Hematopoietic multipotent progenitor cell treated with erythropoietin and hydrocortisone succinate and interleukin-3 and kit ligand, for 17 days (in vitro differentiated cells): ENCODE measurements at regions not wholly inside any gene's neighbourhood (a gene's known extent, or its start where the extent isn't known, plus 50 kb on each side); places are given as distances from the start of the nearest gene placed in this dataset.

ENCODE experiments used
- DNase-seq: peaks from one replicate; pipeline ENCODE4 v3.0.0-alpha.2; 2015; ENCODE audit warnings: low spot score

GRCh38 chr18:41353777-41354528, 601.1 kb upstream of the PIK3C3 start:
- DNase-seq: no peak

DNA sequence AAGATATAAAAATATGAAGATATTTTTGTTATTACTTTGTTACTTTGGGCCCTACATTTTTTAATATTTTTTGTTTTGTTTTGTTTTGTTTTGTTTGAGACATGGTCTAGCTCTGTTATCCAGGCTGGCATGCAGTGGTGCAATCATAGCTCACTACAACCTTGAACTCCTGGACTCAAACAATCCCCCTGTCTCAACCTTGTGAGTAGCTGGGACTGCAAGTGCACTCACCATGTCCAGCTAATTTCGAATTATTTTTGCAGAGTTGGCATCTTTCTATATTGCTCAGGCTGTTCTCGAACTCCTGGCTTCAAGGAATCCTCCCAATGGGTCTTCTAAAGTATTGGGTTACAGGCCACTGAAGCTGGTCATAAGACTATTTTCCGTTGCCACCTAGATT, 603.6 kb upstream of the PIK3C3 start:
- no peak for DNase-seq

DNA sequence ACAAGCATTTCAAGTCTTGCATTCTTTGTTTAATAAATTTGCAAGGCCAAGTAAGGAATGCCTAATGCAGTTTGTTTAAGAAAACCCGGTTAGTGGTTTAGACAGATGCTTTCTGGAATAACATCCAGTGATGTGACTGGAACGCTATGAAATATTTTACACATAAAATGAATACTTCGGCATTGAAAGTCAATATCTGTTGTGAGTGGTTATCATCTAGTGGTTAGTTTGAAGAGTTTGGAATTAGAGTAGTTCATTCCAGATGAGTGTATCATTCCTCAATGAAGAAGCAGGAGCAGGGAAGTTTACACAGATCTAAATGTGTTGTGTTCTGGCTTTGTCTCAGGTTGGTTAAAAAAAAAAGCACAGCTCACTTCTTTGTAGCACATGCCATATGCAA, 608.0 kb upstream of the PIK3C3 start:
- no peak for DNase-seq

- no peak for DNase-seq
These were observed 611.2 kb upstream of the PIK3C3 start for GRCh38 chr18:41343808-41344207.

- no peak for DNase-seq
These were observed 616.7 kb upstream of the PIK3C3 start for GRCh38 chr18:41338341-41338740.

DNA sequence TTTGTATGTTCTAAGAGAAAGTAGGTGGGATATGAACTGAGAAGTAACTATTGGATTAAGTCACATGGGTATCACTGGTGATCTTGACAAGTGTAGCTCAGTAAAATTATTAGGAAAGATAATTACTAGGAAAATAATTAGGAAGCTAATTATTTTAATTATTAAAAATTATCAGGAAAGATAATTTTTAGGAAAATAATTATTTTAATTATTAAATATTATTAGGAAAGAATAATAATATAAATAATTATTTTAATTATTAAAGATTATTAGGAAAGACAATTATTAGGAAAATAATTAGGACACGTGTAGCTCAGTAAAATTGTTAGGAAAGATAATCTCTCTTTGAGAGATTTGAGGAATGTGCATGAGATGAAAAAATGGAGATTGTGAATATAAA, 623.4 kb upstream of the PIK3C3 start:
- no peak for DNase-seq

- no peak for DNase-seq
These were observed 628.7 kb upstream of the PIK3C3 start for GRCh38 chr18:41326311-41326710.

DNA sequence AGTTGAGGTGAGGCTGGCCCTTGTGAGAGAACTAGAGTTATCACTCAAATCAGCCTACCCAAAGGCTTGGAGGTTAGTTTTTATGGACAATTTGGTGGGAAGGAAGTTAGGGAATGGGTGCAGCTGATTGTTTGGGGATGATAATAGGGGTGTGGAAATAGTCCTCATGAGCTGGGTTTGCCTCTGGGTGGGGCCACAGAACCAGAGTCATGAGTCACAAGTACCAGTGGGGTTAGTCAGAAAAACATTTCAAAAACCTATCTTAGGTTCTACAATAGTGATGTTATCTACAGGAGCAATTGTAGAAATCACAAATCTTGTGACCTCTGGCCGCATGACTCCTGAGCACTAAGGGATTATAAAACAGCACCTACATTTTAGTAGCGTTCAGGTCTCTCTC, 630.1 kb upstream of the PIK3C3 start:
- no peak for DNase-seq

GRCh38 chr18:41324020-41324791, 630.8 kb upstream of the PIK3C3 start:
- no peak for DNase-seq

DNA sequence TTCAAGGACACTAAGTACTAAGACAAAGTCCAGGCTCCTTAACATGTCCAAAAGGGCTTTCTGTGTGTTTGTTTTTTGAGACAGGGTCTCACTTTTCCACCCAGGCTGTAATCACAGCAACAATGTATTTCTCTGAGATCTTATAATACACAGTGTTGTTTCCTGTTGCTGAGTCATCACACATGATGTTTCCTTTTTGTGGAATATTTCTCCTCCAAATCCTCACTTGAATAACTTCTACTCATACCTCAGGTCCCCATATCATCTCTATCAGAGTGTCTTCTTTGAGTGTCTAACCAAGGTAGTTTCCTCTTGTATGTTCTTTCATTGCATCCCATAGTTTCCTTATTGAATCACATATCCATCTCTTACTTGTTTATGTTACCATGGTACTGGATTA, 632.0 kb upstream of the PIK3C3 start:
- DNase-seq: no peak

GRCh38 chr18:41320100-41320499, 634.9 kb upstream of the PIK3C3 start:
- no peak for DNase-seq

GRCh38 chr18:41315134-41315533, 639.9 kb upstream of the PIK3C3 start:
- no peak for DNase-seq

GRCh38 chr18:41311571-41312547, 643.2 kb upstream of the PIK3C3 start:
- DNase-seq: no peak

DNA sequence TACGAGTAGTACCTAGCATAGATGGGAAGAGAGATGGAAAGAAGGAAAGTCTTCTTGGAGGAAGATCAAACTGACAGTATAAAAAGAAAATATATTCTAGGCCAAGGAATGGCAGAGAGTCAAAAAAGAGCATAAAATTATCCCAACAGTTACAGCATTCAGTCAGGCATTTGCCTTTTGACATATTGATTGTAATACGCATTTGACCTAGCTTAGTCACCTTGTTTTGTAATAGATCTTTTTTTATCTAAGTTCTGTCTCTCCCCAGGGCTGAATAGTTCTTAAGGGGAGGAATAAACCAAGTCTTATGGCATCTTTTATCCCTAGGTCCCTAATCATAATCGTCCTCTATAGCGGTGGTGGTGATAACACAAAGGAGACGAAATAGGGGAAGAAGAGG, 657.3 kb upstream of the PIK3C3 start:
- no peak for DNase-seq

GRCh38 chr18:41269294-41269693, 685.7 kb upstream of the PIK3C3 start:
- no peak for DNase-seq

- DNase-seq: no peak
These were observed 686.8 kb upstream of the PIK3C3 start for GRCh38 chr18:41268271-41268670.

- DNase-seq: no peak
These were observed 688.4 kb upstream of the PIK3C3 start for GRCh38 chr18:41266616-41267015.

DNA sequence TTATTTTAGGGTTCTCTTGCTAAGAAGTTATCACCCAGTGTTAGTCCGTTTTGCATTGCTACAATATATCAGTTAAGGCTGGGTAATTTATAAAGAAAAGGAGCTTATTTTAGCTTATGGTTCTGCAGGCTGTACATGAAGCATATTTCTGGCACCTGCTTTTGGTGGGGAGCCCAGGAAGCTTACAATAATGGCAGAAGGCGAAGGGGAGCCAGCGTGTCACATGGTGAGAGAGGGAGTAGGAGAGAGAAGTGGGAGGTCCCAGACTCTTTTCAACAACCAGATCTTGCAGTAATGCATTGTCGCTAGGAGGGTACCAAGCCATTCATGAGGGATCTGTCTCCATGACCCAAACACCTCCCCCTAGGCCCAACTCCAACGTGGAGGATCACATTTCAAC, 688.8 kb upstream of the PIK3C3 start:
- DNase-seq: no peak

DNA sequence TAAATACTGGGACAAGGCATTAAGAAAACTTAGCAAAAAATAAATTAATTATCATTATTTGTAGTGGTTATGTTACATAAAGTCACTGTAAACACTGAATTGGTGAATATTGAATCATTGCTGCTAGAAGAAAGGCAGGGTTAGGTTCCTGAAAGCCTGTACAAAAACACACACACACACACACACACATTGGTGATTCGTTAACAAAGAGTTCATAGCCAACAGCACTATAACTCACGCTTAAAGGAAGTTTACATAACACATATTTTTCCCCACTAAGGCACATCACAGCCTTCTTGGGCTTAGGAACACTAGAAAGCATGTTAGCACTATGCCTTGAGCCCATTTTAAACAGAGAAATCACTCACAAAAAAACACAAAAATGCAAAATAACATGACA, 690.0 kb upstream of the PIK3C3 start:
- DNase-seq: no peak

- DNase-seq: no peak
These were observed 691.1 kb upstream of the PIK3C3 start for GRCh38 chr18:41263956-41264355.

DNA sequence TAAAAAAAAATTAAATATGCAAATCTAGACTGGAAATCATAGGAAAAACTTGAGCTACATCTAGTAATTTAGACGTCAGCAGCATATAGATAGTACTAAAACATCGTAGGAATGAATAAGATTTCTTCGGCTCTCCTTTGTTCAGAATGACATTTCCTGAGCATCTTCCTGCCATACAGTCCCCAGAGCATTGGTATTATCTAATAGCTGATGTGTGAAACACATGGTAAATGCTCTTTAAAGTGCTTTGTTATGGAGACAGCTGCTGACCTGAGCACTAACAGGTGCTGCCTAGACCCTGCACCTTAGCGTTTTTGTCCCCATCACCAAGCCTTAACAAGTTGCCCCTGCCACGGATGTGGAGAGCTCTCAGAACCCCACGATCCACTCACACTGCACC, 692.3 kb upstream of the PIK3C3 start:
- no peak for DNase-seq

GRCh38 chr18:41244591-41245037, 710.4 kb upstream of the PIK3C3 start:
- no peak for DNase-seq
